ENCODE measurements at regions not wholly inside any gene's neighbourhood (a gene's known extent, or its start where the extent isn't known, plus 50 kb on each side); places are given as distances from the start of the nearest gene placed in this dataset.

GRCh38 chr12:85367936-85368335 is 87.9 kb downstream of the ALX1 start:
- TF ChIP-seq, protein P1, sequence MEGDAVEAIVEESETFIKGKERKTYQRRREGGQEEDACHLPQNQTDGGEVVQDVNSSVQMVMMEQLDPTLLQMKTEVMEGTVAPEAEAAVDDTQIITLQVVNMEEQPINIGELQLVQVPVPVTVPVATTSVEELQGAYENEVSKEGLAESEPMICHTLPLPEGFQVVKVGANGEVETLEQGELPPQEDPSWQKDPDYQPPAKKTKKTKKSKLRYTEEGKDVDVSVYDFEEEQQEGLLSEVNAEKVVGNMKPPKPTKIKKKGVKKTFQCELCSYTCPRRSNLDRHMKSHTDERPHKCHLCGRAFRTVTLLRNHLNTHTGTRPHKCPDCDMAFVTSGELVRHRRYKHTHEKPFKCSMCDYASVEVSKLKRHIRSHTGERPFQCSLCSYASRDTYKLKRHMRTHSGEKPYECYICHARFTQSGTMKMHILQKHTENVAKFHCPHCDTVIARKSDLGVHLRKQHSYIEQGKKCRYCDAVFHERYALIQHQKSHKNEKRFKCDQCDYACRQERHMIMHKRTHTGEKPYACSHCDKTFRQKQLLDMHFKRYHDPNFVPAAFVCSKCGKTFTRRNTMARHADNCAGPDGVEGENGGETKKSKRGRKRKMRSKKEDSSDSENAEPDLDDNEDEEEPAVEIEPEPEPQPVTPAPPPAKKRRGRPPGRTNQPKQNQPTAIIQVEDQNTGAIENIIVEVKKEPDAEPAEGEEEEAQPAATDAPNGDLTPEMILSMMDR (CRISPR knock-in tag; IDR thresholded peaks at IDR 0.05) = no peak
- TF ChIP-seq, protein P2, sequence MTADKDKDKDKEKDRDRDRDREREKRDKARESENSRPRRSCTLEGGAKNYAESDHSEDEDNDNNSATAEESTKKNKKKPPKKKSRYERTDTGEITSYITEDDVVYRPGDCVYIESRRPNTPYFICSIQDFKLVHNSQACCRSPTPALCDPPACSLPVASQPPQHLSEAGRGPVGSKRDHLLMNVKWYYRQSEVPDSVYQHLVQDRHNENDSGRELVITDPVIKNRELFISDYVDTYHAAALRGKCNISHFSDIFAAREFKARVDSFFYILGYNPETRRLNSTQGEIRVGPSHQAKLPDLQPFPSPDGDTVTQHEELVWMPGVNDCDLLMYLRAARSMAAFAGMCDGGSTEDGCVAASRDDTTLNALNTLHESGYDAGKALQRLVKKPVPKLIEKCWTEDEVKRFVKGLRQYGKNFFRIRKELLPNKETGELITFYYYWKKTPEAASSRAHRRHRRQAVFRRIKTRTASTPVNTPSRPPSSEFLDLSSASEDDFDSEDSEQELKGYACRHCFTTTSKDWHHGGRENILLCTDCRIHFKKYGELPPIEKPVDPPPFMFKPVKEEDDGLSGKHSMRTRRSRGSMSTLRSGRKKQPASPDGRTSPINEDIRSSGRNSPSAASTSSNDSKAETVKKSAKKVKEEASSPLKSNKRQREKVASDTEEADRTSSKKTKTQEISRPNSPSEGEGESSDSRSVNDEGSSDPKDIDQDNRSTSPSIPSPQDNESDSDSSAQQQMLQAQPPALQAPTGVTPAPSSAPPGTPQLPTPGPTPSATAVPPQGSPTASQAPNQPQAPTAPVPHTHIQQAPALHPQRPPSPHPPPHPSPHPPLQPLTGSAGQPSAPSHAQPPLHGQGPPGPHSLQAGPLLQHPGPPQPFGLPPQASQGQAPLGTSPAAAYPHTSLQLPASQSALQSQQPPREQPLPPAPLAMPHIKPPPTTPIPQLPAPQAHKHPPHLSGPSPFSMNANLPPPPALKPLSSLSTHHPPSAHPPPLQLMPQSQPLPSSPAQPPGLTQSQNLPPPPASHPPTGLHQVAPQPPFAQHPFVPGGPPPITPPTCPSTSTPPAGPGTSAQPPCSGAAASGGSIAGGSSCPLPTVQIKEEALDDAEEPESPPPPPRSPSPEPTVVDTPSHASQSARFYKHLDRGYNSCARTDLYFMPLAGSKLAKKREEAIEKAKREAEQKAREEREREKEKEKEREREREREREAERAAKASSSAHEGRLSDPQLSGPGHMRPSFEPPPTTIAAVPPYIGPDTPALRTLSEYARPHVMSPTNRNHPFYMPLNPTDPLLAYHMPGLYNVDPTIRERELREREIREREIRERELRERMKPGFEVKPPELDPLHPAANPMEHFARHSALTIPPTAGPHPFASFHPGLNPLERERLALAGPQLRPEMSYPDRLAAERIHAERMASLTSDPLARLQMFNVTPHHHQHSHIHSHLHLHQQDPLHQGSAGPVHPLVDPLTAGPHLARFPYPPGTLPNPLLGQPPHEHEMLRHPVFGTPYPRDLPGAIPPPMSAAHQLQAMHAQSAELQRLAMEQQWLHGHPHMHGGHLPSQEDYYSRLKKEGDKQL (CRISPR knock-in tag; IDR thresholded peaks at IDR 0.05; ENCODE audit: low read depth) = no peak
- TF ChIP-seq POLR2AphosphoS5 (IDR thresholded peaks at IDR 0.05; ENCODE audit: low read depth, low read length) (no peak), KDM5A (IDR thresholded peaks at IDR 0.05; ENCODE audit: borderline replicate concordance, low read length) (no peak), ERF (CRISPR knock-in tag; IDR thresholded peaks at IDR 0.05) (no peak), EZH2 (conservative IDR thresholded peaks at IDR 0.05; ENCODE audit: low read depth, low read length) (no peak)

All from HepG2 (cell line).